Chondrocyte (in vitro differentiated cells): ENCODE measurements at regions not wholly inside any gene's neighbourhood (a gene's known extent, or its start where the extent isn't known, plus 50 kb on each side); places are given as distances from the start of the nearest gene placed in this dataset.

Experiments used
- DNase-seq: peaks from one replicate; pipeline ENCODE4 v3.0.0; 2021; ENCODE audit warnings: mixed read lengths, low spot score
- H3K27ac Mint-ChIP-seq: one replicate; pipeline ENCODE4 v1.8.0; 2021; ENCODE audit warnings: mild to moderate bottlenecking, moderate library complexity, mixed read lengths; ENCODE audit not compliant: unreplicated experiment
- H3K27me3 Mint-ChIP-seq: 2 replicates; pipeline ENCODE4 v1.8.0; 2021; ENCODE audit warnings: low read depth, mixed read lengths
- H3K36me3 Mint-ChIP-seq: 2 replicates; pipeline ENCODE4 v1.8.0; 2021; ENCODE audit warnings: low read depth, mixed read lengths
- H3K4me1 Mint-ChIP-seq: 2 replicates; pipeline ENCODE4 v1.8.0; 2021; ENCODE audit warnings: low read depth, mild to moderate bottlenecking, mixed read lengths
- H3K4me3 Mint-ChIP-seq: one replicate; pipeline ENCODE4 v1.8.0; 2021; ENCODE audit warnings: mild to moderate bottlenecking, moderate library complexity, mixed read lengths; ENCODE audit not compliant: unreplicated experiment
- H3K9me3 Mint-ChIP-seq: 2 replicates; pipeline ENCODE4 v1.8.0; 2021; ENCODE audit warnings: low read depth, mixed read lengths
- CTCF ChIP-seq: fragments of 200-600 bp; sonication (generic); IDR thresholded peaks from 2 replicates; pipeline ENCODE4 v1.5.0; 2021; ENCODE audit warnings: antibody characterized with exemption, mild to moderate bottlenecking, moderate library complexity

- Mint-ChIP-seq H3K36me3 (no peaks in the 10 kb centered on the region), H3K27me3 (no peaks in the 10 kb centered on the region), H3K27ac (no peak overlapping the region), H3K9me3 (no peaks in the 10 kb centered on the region), H3K4me3 (no peak overlapping the region), H3K4me1 (no peaks in the 10 kb centered on the region)
- no peak for DNase-seq
- no peak for TF ChIP-seq CTCF
These were observed 387.3 kb upstream of the ADGRL3 start for GRCh38 chr4:60812811-60813210.

- no peak for DNase-seq
- H3K36me3 Mint-ChIP-seq: no peaks in the 10 kb centered on the region
- H3K4me1 Mint-ChIP-seq: no peaks in the 10 kb centered on the region
- H3K9me3 Mint-ChIP-seq: no peaks in the 10 kb centered on the region
- H3K27me3 Mint-ChIP-seq: no peaks in the 10 kb centered on the region
- no peak for TF ChIP-seq CTCF
- H3K27ac Mint-ChIP-seq: no peak overlapping the region
- H3K4me3 Mint-ChIP-seq: no peak overlapping the region
These were observed 385.6 kb upstream of the ADGRL3 start for GRCh38 chr4:60814549-60814948.

- no peaks in the 10 kb centered on the region for H3K4me1 Mint-ChIP-seq
- H3K27me3 Mint-ChIP-seq: no peaks in the 10 kb centered on the region
- no peaks in the 10 kb centered on the region for H3K9me3 Mint-ChIP-seq
- no peak overlapping the region for H3K4me3 Mint-ChIP-seq
- no peaks in the 10 kb centered on the region for H3K36me3 Mint-ChIP-seq
- no peak for DNase-seq
- TF ChIP-seq CTCF: no peak
- no peak overlapping the region for H3K27ac Mint-ChIP-seq
These were observed 382.5 kb upstream of the ADGRL3 start for GRCh38 chr4:60817609-60818008.

- DNase-seq: no peak
- no peaks in the 10 kb centered on the region for H3K27me3 Mint-ChIP-seq
- no peak overlapping the region for H3K4me3 Mint-ChIP-seq
- no peak overlapping the region for H3K27ac Mint-ChIP-seq
- H3K9me3 Mint-ChIP-seq: peaks cover 3% of the 10 kb centered on the region
- TF ChIP-seq CTCF: no peak
- H3K36me3 Mint-ChIP-seq: no peaks in the 10 kb centered on the region
- no peaks in the 10 kb centered on the region for H3K4me1 Mint-ChIP-seq
These were observed 377.1 kb upstream of the ADGRL3 start for GRCh38 chr4:60822986-60823385.

- Mint-ChIP-seq H3K27me3 (no peaks in the 10 kb centered on the region), H3K9me3 (peaks cover 8% of the 10 kb centered on the region), H3K4me3 (no peak overlapping the region), H3K4me1 (no peaks in the 10 kb centered on the region), H3K27ac (no peak overlapping the region), H3K36me3 (peaks cover 4% of the 10 kb centered on the region)
- no peak for TF ChIP-seq CTCF
- DNase-seq: no peak
These were observed 360.1 kb upstream of the ADGRL3 start for GRCh38 chr4:60840020-60840419.
